Muscle of leg (tissue), 3 donors: ENCODE measurements at regions not wholly inside any gene's neighbourhood (a gene's known extent, or its start where the extent isn't known, plus 50 kb on each side); places are given as distances from the start of the nearest gene placed in this dataset.
A peak's percentile ranks its signal among the peaks of the same experiment; 100 is the strongest.

ENCODE experiments used
- DNase-seq: peaks from one replicate; pipeline ENCODE4 v3.0.0; 2013
- H3K27ac ChIP-seq: one replicate; pipeline ENCODE4 v1.5.1; 2013; ENCODE audit warnings: mild to moderate bottlenecking, low read length, control low read depth
- H3K27me3 ChIP-seq: one replicate; pipeline ENCODE4 v1.6.1; 2013; ENCODE audit warnings: low read length; ENCODE audit not compliant: control insufficient read depth, insufficient read depth
- H3K36me3 ChIP-seq: one replicate; pipeline ENCODE4 v1.6.1; 2013; ENCODE audit warnings: low read length; ENCODE audit not compliant: control insufficient read depth, insufficient read depth
- H3K4me1 ChIP-seq: one replicate; pipeline ENCODE4 v1.6.1; 2013; ENCODE audit warnings: low read length; ENCODE audit not compliant: control insufficient read depth, insufficient read depth
- H3K4me3 ChIP-seq: one replicate; pipeline ENCODE4 v1.5.1; 2013; ENCODE audit warnings: low read length, control low read depth
- H3K9me3 ChIP-seq: replicated peaks from 2 replicates; pipeline ENCODE4 v1.6.1; 2013; ENCODE audit warnings: low read depth, low read length; ENCODE audit not compliant: control insufficient read depth
- WGBS: methylation state at CpG from one replicate; pipeline ENCODE4 v1.1.5; 2013; ENCODE audit warnings: missing lambda C conversion rate; ENCODE audit not compliant: insufficient coverage; 5-methylcytosine and 5-hydroxymethylcytosine counted together

DNA sequence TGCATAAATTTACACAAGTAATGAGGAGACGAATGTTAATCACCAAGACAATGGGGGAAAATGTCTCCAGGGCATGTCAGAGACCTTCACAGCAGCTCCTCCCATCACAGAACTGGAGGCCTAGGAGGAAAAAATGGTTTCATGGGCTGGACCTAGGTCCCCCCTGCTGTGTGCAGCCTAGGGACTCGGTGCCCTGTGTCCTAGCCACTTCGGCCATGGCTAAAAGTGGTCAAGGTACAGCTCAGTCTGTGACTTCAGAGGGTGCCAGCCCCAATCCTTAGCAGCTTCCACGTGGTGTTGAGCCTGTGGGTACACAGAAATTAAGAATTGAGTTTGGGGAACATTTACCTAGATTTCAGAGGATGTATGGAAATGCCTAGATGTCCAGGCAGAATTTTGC is 152.2 kb upstream of the KCNJ3 start:
- H3K27me3 ChIP-seq, result no peaks in the 10 kb centered on the region
- no peak for DNase-seq
- H3K27ac ChIP-seq, result no peak overlapping the region
- 67% methylated on average over 3 of the region's 4 CpGs for WGBS
- no peak overlapping the region for H3K4me3 ChIP-seq
- H3K9me3 ChIP-seq, result peaks cover 2% of the 10 kb centered on the region
- no peaks in the 10 kb centered on the region for H3K36me3 ChIP-seq
- H3K4me1 ChIP-seq, result no peaks in the 10 kb centered on the region

GRCh38 chr2:154549869-154550268 is 148.6 kb upstream of the KCNJ3 start:
- no peak overlapping the region for H3K4me3 ChIP-seq
- H3K27ac ChIP-seq, result no peak overlapping the region
- no peaks in the 10 kb centered on the region for H3K36me3 ChIP-seq
- H3K27me3 ChIP-seq, result no peaks in the 10 kb centered on the region
- peak; percentile 51 for DNase-seq
- peaks cover 2% of the 10 kb centered on the region for H3K9me3 ChIP-seq
- no peaks in the 10 kb centered on the region for H3K4me1 ChIP-seq

GRCh38 chr2:154551649-154552048 is 146.8 kb upstream of the KCNJ3 start:
- DNase-seq, result no peak
- Histone ChIP-seq H3K4me3 (no peak overlapping the region), H3K27me3 (no peaks in the 10 kb centered on the region), H3K4me1 (no peaks in the 10 kb centered on the region), H3K36me3 (no peaks in the 10 kb centered on the region), H3K9me3 (no peaks in the 10 kb centered on the region), H3K27ac (no peak overlapping the region)

GRCh38 chr2:154554046-154554445 is 144.4 kb upstream of the KCNJ3 start:
- Histone ChIP-seq H3K36me3 (no peaks in the 10 kb centered on the region), H3K27ac (no peak overlapping the region), H3K4me3 (no peak overlapping the region), H3K4me1 (no peaks in the 10 kb centered on the region), H3K27me3 (no peaks in the 10 kb centered on the region), H3K9me3 (no peaks in the 10 kb centered on the region)
- no peak for DNase-seq

- Histone ChIP-seq H3K27me3 (no peaks in the 10 kb centered on the region), H3K27ac (no peak overlapping the region), H3K4me3 (no peak overlapping the region), H3K36me3 (no peaks in the 10 kb centered on the region), H3K4me1 (no peaks in the 10 kb centered on the region), H3K9me3 (no peaks in the 10 kb centered on the region)
- no peak for DNase-seq
- no CpG with 5 or more reads among the region's 1 CpG for WGBS
Measured at GRCh38 chr2:154555710-154556109, 142.8 kb upstream of the KCNJ3 start.

- no peaks in the 10 kb centered on the region for H3K27me3 ChIP-seq
- no peaks in the 10 kb centered on the region for H3K4me1 ChIP-seq
- no peaks in the 10 kb centered on the region for H3K9me3 ChIP-seq
- no peak for DNase-seq
- no peaks in the 10 kb centered on the region for H3K36me3 ChIP-seq
- H3K27ac ChIP-seq, result no peak overlapping the region
- no CpG with 5 or more reads among the region's 2 CpGs for WGBS
- H3K4me3 ChIP-seq, result no peak overlapping the region
Measured at GRCh38 chr2:154556146-154556545, 142.3 kb upstream of the KCNJ3 start.

DNA sequence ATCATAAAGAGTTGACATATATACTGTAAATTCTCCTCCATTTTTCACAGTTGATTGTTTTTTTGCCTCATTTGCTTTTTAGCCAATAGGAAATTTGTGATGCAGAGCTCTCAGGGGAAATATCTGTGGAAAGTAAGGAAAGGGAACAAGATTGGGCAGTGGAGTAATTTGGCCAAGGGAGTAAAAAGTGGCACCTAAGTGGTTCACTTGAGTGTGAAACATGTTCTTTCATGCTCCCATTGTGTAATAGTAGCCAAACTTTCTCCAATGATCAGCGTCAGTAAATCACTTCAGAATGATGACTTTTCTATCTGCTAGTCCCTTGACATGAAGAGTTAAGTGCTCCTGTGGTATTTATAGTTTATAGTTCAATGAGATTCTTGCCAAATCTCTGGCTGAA is 141.9 kb upstream of the KCNJ3 start:
- Histone ChIP-seq H3K9me3 (no peaks in the 10 kb centered on the region), H3K27ac (no peak overlapping the region), H3K27me3 (no peaks in the 10 kb centered on the region), H3K4me1 (no peaks in the 10 kb centered on the region), H3K36me3 (no peaks in the 10 kb centered on the region), H3K4me3 (no peak overlapping the region)
- no CpG with 5 or more reads among the region's 1 CpG for WGBS
- no peak for DNase-seq

DNA sequence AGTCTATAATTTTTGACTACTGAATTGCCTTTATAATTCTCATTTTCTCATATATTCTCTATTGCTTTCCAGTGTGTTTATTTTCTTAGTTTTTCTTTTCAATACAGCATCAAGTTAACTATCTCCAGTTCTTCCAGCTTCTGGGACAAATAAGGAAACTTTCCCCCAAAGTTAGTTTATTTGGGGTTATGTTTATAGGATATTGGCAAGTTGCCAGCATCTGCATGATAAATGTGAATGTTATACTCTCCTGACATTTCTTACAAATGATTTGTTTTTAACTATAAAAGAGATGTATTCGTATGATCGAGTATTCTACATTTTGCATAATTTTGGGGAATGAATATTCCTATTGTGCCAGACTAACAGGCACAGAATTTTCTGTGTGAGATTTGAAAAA is 140.6 kb upstream of the KCNJ3 start:
- WGBS, result no CpG with 5 or more reads among the region's 2 CpGs
- DNase-seq, result no peak
- no peak overlapping the region for H3K4me3 ChIP-seq
- no peak overlapping the region for H3K27ac ChIP-seq
- H3K4me1 ChIP-seq, result no peaks in the 10 kb centered on the region
- no peaks in the 10 kb centered on the region for H3K36me3 ChIP-seq
- H3K27me3 ChIP-seq, result no peaks in the 10 kb centered on the region
- H3K9me3 ChIP-seq, result no peaks in the 10 kb centered on the region

- Histone ChIP-seq H3K4me1 (no peaks in the 10 kb centered on the region), H3K4me3 (no peak overlapping the region), H3K36me3 (no peaks in the 10 kb centered on the region), H3K9me3 (peaks cover 3% of the 10 kb centered on the region), H3K27ac (no peak overlapping the region), H3K27me3 (no peaks in the 10 kb centered on the region)
- DNase-seq, result no peak
- WGBS, result no CpG with 5 or more reads among the region's 2 CpGs
Measured at GRCh38 chr2:154565433-154565832, 133.1 kb upstream of the KCNJ3 start.

- WGBS, result 60% methylated on average over 1 of the region's 1 CpG
- H3K4me3 ChIP-seq, result no peak overlapping the region
Measured at GRCh38 chr2:154568413-154568812, 130.1 kb upstream of the KCNJ3 start.

DNA sequence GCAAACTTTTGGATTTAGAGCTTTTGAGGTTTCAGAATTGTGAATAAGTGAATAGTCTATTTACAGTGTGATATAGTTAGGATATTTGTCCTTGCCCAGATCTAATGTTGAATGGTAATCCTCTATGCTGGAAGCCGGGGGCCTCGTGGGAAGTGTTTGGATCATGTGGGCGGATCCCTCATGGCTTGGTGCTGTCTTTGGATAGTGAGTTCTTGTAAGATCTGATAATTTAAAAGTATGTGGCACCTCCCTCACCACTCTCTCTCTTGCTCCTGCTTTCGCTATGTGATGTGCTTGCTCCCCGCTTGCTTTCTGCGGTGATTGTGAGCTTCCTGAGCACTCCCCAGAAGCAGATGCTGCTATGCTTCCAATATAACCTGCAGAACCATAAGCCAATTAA is 128.0 kb upstream of the KCNJ3 start:
- no peaks in the 10 kb centered on the region for H3K36me3 ChIP-seq
- no peak for DNase-seq
- WGBS, result 77% methylated on average over 2 of the region's 6 CpGs

More at GRCh38 chr2:154568413-154568812, 130.1 kb upstream of the KCNJ3 start:
- H3K27me3 ChIP-seq, result no peaks in the 10 kb centered on the region
- no peak for DNase-seq
- no peaks in the 10 kb centered on the region for H3K4me1 ChIP-seq
- peaks cover 3% of the 10 kb centered on the region for H3K9me3 ChIP-seq
- no peaks in the 10 kb centered on the region for H3K36me3 ChIP-seq
- no peak overlapping the region for H3K27ac ChIP-seq

More for the DNA sequence above, 128.0 kb upstream of the KCNJ3 start:
- Histone ChIP-seq H3K27me3 (no peaks in the 10 kb centered on the region), H3K27ac (no peak overlapping the region), H3K4me3 (no peak overlapping the region), H3K4me1 (no peaks in the 10 kb centered on the region), H3K9me3 (peaks cover 3% of the 10 kb centered on the region)
